CD4-positive, alpha-beta T cell treated with Interleukin-6 at 100 ng/mL for 8 hours (primary cell): ENCODE measurements at regions not wholly inside any gene's neighbourhood (a gene's known extent, or its start where the extent isn't known, plus 50 kb on each side); places are given as distances from the start of the nearest gene placed in this dataset.

Experiments
- DNase-seq: peaks from one replicate; pipeline ENCODE4 v3.0.0-alpha.2; 2020; ENCODE audit warnings: mixed read lengths, low spot score

DNA sequence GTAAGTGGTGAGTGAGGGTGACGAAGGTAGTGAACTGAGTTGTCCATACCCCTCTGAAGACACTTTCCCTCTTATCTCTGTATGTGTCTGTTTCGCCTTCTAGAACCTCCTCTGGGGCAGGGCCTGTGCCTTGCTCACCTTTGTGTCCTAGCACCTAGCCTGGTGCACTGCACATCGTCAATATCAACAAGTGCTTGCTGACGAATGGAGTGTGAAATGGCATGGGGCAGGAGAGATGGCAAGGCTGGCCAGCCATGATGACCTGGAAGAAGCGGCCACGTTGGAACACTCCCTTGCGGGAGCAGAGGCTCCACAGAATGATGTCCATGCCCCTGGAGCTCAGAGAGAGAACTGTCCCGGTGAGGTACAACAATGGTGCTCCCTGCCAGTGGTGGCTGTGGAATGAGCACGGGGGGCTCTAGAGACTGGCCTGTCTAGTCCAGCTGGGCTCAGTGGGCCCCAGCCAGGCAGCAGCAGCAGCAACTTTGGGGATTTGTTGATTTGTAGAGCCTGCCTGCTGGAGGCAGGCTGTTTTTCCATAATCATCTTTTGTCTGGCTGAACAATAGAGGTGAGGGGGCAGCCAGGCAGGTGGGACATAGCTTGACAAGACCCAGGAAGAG, 112.2 kb upstream of the PJA1 start:
- DNase-seq, result no peak

DNA sequence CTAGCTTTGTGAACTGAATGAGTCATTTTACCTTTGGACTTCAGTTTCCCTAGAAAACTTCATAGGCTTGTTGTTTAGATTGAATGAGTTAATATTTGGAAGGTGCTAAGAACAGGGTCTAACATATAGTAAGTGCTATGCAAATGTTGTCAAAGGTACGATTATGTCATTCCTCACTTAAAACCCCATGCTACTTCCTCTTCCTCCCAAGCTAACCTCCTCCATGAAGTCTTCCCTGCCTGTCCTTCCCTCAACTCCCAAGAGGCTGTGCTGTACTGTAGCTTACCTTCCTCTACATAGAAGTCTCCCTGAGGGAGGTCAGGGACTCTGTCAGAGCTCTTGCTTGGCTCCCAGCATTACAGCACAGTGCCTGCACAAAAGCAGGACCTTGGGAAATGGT, 103.4 kb upstream of the PJA1 start:
- DNase-seq, result no peak

DNA sequence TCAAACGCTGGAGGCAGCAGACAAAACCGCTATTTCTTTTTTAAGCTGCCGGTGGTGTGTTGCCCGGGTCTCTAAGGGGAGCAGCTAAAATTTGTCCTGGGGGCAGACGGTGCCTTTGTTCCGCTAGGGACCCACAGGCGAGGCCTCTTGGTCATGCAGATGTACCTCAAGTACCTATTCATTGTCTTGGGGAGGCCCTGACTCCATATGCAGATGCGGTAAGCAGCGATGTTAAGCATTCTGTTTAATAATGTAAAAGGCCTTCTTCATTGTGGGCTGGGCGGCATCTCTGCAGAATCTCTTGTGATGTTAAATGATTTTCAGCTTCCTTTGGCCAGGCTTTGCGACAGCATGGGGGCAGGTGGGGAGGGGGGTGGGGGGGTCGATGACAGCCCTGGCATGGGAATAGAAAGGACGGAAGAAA, 98.9 kb upstream of the PJA1 start:
- no peak for DNase-seq

DNA sequence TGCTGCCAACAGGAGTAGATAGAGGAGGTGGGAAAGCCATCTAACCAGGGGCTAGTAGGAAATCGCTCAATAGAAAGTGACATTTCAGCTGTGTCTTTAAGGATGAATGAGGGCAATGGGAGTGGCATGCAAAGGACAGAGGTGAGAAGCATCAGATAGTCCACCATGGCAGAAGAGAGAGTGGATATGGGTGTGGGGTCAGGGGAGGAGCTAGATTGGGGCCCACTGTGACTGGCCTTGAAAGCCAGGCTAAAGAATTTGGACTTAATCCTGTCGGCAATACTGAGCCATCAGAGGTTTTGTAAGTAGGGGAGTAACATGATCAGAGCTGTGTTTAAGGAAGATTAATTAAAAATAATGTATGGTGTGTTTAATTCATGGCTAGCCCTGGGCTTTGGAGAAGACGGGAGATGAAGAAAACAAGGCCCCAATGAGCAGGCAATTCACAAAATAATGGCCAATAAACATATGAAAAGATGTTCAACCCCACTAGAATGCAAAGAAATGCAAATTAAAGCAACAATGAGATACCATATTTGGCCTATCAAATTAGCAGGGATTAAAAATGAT, 98.1 kb upstream of the PJA1 start:
- no peak for DNase-seq

DNA sequence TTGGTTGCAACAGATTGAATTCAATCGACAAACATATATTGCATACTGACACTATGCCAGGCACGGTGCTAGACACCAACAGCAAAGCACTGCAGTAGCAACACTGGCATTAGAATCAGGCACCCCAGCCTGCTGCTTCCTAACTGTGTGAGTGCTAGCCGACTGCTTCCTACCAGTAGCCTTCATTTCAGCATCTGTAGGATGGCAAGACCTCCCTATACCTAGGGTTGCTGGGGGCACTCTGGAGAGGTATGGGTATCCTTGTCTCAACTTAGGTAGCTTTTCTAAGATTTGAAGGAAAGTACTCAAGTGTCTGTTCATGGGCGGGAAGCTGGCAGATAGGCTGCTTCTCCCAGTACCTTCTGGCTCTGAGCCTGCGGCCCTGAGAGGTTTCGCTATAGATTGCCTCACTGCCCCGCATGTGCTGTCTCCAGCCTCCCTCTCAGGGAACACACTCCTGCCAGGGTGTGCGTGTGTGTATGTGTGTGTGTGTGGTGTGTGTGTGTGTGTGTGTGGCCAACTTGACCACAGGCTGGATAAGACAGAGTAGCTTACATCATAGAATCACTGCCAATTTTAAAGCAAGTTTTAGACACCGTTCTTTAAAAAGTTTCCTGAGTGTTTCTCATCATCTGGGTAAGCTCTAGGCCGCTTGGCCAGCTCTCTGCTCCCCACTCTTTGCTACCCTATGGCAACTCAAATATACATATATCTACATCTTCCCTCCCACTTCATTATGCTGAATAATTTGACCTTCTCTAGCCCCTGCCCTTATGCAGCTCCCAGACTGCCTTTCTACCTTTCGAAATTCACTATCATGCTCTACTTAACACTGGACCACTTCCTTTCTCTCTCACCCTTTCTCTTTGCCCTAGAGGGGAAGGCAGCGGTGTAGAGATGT, 97.0 kb upstream of the PJA1 start:
- DNase-seq, result no peak

DNA sequence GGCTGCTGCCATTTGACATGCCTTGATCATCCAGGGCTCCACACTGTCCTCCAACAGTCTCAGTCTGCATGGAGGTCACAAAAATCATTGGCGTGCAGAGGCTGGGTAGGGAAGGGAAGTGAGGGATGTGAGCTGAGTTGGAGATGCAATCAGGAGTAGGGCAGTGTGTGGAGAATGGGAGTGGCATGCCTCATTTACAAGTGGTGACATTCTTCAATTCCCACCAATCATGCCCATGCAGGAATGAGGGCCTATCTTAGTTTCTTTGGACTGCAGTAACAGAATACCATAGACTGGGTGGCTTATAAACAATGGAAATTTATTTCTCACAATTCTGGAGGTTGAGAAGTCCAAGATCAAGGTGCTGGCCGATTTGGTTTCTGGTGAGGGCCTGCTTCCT, 94.9 kb upstream of the PJA1 start:
- DNase-seq, result no peak

DNA sequence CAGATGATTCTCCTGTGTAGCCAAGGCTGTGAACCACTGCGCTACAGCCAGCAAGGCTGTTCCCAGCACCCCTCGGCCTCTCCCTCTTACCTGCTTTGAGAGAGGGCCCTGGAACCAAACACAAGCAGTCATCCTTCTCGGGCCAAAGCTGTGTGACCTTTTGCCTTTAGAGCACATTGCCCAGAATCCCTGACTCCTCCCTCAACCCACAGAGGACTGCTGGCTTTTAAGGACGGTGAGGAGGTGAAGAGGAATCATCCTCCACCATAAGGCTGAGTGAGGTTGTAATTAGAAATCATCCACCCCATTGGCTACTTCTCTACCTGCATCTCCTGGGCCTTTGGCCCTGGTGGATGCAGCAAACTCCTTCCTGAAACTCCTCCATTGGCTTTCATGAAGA, 93.6 kb upstream of the PJA1 start:
- DNase-seq, result no peak

DNA sequence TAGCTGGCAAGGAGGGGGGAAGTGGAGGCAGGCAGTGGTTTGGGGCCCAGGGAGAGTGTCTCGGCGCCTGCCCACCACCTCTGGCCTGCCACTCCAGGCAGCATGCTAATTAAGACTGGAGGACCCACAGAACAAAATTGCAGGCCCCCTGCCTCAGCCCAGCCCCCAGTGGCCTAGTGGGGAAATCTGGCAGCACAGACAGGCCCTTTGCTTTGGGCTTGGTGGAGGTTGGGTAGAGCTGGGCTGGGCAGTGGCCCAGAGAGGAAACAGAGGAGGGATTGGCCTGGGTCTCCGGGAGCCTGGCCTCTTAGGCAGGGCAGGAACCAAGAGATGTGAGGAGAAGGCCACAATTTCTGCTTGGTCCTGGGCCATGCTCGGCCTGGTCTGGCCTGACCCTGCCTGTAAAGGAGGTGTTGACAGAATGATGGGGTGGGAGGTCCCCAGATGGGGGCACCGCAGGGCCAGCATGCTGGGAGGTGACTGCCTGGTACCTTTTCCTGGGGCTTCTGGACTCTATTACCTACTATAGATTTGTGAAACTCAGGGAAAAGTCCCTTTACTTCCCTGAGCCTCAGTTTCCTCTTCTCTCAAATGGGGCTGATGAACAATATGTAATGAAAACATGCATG, 92.4 kb upstream of the PJA1 start:
- no peak for DNase-seq

DNA sequence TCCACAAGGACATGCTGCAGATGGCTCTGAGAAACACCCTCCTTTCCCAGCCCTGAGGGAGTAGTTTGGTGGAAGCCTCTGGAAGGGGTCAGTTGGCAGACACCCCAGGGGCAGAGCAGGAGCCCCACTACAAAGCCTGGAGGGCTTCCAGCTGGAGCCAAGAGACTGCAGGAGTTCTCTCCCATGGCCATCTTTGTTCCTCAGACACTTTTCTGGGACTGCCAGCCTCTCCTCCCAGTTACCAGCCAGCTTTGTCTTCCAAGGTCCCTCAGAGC, 91.0 kb upstream of the PJA1 start:
- DNase-seq, result no peak

DNA sequence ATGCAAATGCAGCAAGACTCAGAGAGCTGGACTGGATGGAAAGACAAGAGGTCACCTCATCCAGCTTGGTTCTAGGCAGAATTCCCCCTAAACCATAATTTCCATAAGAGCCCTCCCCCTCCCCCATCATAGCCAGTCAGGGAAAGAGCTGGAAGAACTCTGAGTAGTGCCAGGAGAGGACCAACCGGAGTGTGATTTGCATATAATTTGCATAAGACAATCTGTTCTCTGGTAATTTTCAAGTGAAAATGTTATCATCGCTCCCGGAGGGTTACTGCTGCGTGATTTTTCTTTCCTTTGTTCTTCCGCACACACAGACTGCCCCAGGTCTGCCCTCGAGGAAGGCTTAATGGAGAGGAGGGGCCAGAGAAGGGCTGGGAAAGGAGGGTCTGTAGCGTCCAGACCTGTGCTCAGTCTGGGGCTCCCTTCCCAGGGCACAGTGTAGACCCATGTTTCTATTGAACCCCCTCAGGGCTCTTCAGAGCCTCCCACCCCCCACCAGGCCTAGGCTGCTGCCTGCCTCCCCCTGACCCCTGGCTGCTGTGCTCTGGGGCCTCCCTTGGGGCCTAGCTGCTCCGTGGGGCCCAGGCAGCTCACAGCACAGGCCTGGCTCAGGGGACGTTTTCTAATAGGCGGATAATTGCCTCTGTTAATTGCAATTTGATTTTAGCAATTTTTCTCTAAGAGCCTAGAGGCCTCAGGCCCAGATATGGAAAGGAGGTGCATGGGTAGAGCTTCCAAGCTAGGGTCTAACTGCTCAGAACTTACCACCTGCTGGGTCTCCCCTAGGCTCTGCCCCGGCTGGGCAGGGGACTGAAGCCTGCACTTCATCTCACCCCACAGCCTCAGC, 90.4 kb upstream of the PJA1 start:
- DNase-seq, result no peak

DNA sequence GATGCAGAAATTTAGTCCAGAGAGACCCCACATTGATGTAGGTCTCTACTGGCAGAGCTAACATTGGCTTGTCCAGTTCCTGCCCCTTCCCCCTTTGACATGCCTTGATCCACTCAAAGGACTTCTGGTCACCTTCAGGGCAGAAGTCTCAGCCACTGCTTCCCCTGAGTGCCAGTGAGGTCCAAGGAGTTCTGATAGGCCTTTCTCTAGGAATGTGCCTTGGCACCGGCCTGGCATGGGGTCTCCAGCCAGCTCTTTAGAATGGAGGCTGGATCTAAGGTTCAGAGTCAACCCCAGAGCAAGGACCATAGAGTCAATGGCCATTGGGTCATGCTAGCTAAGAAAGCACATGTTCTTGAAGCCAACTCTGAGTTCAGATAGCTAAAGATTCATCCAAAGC, 88.6 kb upstream of the PJA1 start:
- DNase-seq, result no peak

DNA sequence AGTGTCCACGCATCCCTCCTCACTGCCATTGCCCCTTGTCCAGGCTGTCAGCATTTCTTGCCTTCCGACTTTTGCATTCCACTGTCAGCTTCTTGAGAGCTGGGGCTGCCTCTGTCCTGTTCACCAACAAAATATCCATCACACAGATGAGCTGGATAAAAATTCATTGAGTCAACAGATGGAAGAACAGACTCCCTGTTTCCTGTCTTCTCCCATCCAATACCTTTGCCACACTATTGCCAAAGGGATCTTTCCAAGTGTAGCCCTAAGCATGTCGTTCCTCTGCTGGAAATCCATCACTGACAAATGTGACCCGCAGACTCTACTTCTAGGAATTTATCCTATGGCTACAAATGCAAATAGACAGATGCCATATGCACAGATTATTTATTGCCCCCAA, 78.0 kb upstream of the PJA1 start:
- no peak for DNase-seq

DNA sequence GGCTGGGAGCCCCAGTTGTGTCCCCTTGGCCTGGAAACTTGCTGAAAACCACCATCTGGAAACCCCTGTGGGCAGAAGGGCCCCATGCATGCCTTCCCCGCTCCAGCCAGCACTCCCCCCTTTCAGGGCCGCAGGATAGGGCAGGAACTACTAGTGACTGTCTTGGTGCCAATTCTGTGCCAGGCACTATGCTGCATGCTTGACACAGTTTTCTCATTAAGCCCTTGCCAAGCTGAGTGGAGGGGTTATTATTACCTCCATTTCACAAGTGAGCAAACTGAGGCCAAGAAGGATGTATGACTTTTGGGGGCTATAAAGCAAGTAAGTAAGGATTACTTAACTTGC, 73.6 kb upstream of the PJA1 start:
- DNase-seq, result no peak

DNA sequence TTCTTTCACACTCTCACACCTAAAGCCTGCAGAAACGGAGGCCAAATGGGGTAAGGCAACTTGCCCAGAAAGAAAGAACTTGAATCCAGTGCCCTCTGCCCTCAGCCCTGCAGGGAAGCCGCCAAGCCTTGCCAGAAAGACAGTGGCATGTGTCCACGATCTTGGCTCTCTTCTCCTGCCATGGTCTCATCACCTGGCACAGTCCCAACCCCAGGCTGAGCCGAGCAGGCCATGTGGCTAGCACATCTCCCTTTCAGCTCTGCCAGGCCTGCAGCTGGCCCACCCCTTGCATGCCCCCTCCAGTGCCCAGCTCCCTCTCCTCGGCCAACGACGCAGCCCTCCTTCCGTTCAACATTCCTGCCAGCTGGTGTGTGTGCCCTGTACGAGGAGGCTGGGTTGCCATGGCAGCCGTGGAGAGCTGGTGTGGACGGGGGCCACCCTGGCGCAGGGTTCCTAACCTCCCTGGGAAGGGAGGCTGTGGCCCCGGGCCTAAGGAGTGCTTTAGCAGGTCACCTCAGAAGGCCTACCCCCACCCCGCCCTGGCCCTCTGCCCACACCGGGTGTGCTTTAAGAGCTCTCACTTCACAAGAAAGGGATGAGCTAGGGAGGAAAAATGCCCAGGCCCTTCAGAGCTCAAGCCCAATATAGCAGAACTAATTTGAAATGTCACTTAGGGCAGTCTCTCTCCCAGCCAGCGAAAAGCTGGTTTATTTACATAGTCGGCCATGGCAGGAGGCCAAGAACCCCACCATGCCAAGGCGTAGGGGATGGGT, 73.0 kb upstream of the PJA1 start:
- no peak for DNase-seq

DNA sequence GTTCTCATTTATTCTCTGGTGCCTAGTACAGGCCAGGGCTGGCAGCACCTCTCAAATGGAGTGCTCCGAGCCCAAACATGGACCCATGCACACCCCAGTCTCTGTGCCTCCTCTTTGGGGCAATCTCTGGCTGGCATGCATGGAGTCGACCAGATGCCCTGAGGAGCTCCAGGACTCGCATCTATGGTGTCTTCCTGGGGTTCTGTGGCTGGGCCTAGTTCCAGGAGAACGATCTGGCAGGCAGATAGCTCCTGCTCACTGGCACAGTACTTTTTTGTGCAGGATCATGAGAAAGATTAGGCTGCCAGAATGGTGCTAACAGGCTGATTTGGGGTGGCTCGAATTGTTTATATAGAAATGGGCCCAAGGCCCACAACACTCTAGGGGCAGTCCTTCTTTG, 72.0 kb upstream of the PJA1 start:
- no peak for DNase-seq

DNA sequence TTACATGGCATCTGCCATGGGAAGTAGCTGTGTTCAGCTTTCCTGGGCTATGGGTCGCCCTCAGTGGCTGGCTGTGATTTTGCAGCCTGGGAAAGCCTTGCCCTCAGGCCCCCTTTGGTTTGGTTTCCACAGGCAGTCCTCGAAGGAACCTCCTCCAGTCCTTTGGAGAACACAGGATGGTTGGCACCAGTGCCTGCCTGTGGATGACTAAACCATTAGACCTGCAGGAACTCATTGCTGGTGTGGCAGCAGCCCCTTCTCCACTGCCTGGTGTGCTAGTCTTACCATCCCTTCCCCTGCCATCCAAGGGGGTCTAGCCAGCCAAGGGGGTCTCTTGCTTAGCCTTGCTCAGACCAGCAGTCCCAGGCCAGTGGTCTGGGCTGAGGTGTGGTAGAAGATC, 71.4 kb upstream of the PJA1 start:
- DNase-seq, result no peak

DNA sequence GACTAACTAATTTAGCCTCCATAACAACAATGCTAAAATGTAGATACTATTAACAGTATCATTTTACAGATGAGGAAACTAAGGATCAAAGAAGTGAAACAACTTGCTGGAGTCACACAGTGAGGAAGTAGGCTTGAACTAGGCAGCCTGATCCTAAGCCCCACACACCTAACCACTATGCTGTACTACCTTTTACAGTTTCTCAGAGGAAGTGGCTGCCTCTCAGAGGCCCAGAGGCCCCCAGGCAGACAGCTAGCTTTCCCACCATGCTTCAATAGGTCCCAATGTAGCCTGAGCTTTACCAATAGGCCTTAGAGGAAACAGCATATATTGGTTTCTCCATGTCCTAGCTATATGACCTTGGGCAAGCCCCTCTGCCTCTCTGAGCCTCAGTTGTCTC, 69.4 kb upstream of the PJA1 start:
- no peak for DNase-seq

DNA sequence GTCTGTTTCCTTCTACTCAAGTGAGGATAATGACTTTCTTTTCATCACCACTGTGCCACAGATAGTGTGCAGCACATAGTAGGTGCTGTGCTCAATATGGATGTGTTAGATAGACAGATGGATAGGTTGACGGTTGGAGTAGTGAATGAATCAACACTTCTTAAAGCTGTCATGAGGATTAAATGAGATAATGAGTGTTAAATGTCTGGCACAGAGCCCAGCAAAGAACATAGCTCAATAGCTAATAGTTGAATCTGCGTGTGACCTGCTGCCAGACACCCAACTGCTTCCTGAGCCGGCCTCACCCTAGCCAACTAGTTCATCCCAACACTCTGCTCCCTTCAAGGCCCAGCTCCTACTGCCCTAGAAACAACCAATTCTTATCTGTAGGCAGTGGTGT, 67.7 kb upstream of the PJA1 start:
- DNase-seq, result no peak

DNA sequence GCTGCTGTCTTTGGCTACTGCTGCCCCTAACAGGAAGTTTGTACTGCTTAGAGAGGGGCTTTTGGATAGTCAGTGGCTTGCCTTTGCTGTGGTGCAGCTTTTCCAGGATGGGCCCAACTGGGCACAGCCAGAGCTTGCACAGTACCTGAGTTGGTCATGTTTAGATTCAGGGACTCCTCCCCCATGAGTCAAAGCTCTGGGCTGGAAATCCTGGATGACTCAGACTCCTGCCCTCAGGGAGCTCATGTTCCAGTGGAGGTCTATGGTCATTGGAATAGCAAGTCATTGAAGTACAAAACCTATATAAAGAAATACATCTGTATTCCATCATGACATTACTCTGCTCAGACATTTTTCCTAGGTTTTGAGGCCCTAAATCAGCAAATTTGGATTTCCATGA, 66.7 kb upstream of the PJA1 start:
- DNase-seq, result no peak

DNA sequence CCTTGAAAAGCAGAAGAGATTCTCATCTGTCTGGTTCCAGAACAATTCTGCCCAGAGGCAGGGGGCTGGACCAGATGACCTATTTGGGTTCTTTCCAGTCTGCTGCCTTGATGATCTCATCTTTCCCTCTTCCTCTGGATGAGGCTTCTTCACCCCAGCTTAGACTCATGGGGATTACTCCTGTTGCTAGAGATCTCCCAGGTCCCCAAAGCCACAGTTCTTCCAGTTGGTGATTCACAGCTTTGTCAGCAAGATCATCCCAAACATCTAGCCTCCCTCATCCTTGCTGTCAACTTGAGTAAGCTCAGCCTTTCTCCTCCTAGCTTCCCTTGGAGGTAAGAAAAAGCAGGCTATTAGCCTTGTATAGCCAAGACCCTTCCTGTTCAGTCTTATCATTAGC, 64.2 kb upstream of the PJA1 start:
- DNase-seq, result no peak

DNA sequence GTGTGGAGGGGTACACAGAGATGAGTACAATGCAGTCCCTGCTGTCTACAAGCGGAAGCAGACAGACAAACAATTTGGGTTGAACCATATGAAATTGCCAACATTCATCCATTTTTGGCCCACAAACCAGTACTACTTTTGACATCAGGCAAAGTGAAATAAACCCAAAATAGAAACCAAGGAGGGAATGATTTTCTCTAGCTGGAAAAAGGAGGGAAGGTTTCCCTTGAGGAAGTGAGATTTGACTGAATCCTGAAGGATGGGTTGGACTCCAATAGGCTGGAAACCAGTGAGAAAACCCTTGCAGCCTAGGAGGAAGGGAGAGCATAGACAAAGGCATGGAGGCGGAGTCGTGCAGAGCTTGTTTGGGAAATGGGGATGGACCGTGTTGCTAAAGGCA, 63.5 kb upstream of the PJA1 start:
- no peak for DNase-seq
